Loucy (cell line): ENCODE measurements at regions not wholly inside any gene's neighbourhood (a gene's known extent, or its start where the extent isn't known, plus 50 kb on each side); places are given as distances from the start of the nearest gene placed in this dataset.

ENCODE experiments used
- H2AFZ ChIP-seq: fragments of 200-600 bp; sonication (generic); 2 replicates; pipeline ENCODE4 v1.6.0; 2016; ENCODE audit warnings: antibody characterized with exemption, mild to moderate bottlenecking, low read length, moderate library complexity
- H3F3A ChIP-seq: fragments of 200-600 bp; 2 replicates; pipeline ENCODE4 v1.6.0; 2016; ENCODE audit warnings: antibody characterized with exemption, low read depth, mild to moderate bottlenecking
- H3K27me3 ChIP-seq: fragments of 200-600 bp; sonication (generic); 2 replicates; pipeline ENCODE4 v1.6.1; 2014; ENCODE audit warnings: low read length, mild to moderate bottlenecking; ENCODE audit not compliant: insufficient read depth, poor library complexity, severe bottlenecking
- H3K36me3 ChIP-seq: fragments of 200-600 bp; sonication (generic); 2 replicates; pipeline ENCODE4 v1.6.1; 2016; ENCODE audit warnings: low read length; ENCODE audit not compliant: insufficient read depth
- H3K4me1 ChIP-seq: fragments of 200-600 bp; sonication (generic); 2 replicates; pipeline ENCODE4 v1.5.1; 2014; ENCODE audit warnings: low read length, mild to moderate bottlenecking; ENCODE audit not compliant: insufficient read depth, poor library complexity, severe bottlenecking
- H3K4me2 ChIP-seq: fragments of 200-600 bp; sonication (generic); 2 replicates; pipeline ENCODE4 v1.6.0; 2014; ENCODE audit warnings: antibody characterized with exemption, low read length, low read depth, mild to moderate bottlenecking; ENCODE audit not compliant: poor library complexity, severe bottlenecking
- H3K4me3 ChIP-seq: fragments of 200-600 bp; sonication (generic); 2 replicates; pipeline ENCODE4 v1.5.1; 2014; ENCODE audit warnings: low read length, mild to moderate bottlenecking, mixed read lengths; ENCODE audit not compliant: poor library complexity, severe bottlenecking
- H3K79me2 ChIP-seq: fragments of 200-600 bp; sonication (generic); 2 replicates; pipeline ENCODE4 v1.6.1; 2014; ENCODE audit warnings: low read length; ENCODE audit not compliant: insufficient read depth
- H3K9ac ChIP-seq: fragments of 200-600 bp; sonication (generic); 2 replicates; pipeline ENCODE4 v1.6.0; 2014; ENCODE audit warnings: mild to moderate bottlenecking, low read depth, low read length, moderate library complexity; ENCODE audit not compliant: poor library complexity, severe bottlenecking
- H3K9me2 ChIP-seq: fragments of 200-600 bp; sonication (generic); replicated peaks from 2 replicates; pipeline ENCODE4 v1.6.1; 2016; ENCODE audit warnings: low read depth, low read length, mixed read lengths
- H3K9me3 ChIP-seq: fragments of 200-600 bp; sonication (generic); 2 replicates; pipeline ENCODE4 v1.6.1; 2014; ENCODE audit warnings: mild to moderate bottlenecking, antibody characterized with exemption, low read length, low read depth; ENCODE audit not compliant: insufficient read depth
- H4K20me1 ChIP-seq: fragments of 200-600 bp; sonication (generic); 2 replicates; pipeline ENCODE4 v1.6.0; 2014; ENCODE audit warnings: antibody characterized with exemption, low read length, mild to moderate bottlenecking; ENCODE audit not compliant: insufficient read depth, poor library complexity, severe bottlenecking
- CTCF ChIP-seq: fragments of 200-600 bp; sonication (generic); conservative IDR thresholded peaks from 2 replicates; pipeline ENCODE4 v1.5.1; 2014; ENCODE audit warnings: mild to moderate bottlenecking, antibody characterized with exemption, low read length
- EZH2phosphoT487 ChIP-seq: fragments of 200-600 bp; IDR thresholded peaks from 2 replicates; pipeline ENCODE4 v1.6.1; 2018; ENCODE audit warnings: antibody characterized with exemption, mild to moderate bottlenecking, moderate library complexity, borderline replicate concordance

DNA sequence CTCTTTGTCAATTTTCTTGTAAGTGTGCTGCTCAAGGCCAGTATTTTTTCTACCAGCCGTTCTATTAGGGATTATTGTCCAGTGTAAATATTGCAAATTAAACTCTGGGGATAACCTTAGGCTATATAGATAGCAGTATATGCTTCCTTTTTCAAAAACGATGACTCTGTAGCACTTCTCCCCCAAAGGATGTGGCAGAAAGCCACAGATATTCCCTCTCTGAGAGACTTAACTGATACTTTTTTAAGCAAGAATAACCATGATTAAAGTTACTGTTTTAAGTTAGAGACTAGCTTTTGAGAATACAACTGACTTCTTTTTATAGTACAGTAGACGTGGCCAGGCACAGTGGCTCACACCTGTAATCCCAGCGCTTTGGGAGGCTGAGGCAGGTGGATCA is 130.0 kb downstream of the FHIP1A start:
- H3K36me3 ChIP-seq: no peaks in the 10 kb centered on the region
- H2AFZ ChIP-seq: no peak overlapping the region
- H3K9me2 ChIP-seq: no peaks in the 10 kb centered on the region
- H3K9me3 ChIP-seq: no peaks in the 10 kb centered on the region
- TF ChIP-seq CTCF (no peak), EZH2phosphoT487 (no peak)
- no peak overlapping the region for H3K4me2 ChIP-seq
- H3K79me2 ChIP-seq: no peaks in the 10 kb centered on the region
- no peak overlapping the region for H3K4me3 ChIP-seq
- no peak overlapping the region for H3K9ac ChIP-seq
- no peaks in the 10 kb centered on the region for H3K27me3 ChIP-seq
- H4K20me1 ChIP-seq: no peaks in the 10 kb centered on the region
- H3F3A ChIP-seq: no peaks in the 10 kb centered on the region
- peaks cover 3% of the 10 kb centered on the region for H3K4me1 ChIP-seq

DNA sequence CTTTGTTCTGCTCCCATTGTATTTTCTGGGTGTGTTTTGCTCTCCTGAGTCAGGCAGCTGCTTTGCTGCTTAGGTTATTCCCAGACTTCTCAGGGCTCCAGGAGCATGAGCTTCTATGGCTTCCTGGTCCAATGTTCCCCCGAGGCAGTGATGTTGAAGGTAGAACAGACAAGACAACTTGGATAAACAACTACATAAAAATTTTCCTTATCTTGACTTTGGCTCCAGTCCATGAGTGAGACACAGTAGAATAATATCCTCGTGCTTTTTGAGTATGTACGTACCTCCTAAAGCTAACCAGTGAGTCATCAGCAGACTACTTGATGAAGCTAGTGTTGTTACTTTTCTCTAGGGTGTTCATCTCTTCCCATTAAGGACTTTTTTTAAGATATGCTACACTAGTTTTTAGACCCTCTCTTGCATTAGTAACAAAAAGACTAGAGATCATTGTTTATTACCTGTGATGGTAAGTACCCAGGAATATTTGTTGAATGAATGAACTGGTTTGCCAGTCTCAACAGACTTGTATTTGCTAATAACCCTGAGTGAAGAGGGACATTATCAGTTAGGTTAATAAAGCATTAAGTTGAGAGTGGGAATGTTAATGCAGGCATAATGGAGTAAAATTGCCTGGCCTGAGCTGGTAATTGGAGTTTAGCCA is 131.9 kb downstream of the FHIP1A start:
- H4K20me1 ChIP-seq: no peaks in the 10 kb centered on the region
- H3K79me2 ChIP-seq: no peaks in the 10 kb centered on the region
- H3K9ac ChIP-seq: no peak overlapping the region
- H3K9me2 ChIP-seq: no peaks in the 10 kb centered on the region
- TF ChIP-seq CTCF (no peak), EZH2phosphoT487 (no peak)
- no peaks in the 10 kb centered on the region for H3F3A ChIP-seq
- H3K4me3 ChIP-seq: no peak overlapping the region
- H3K9me3 ChIP-seq: no peaks in the 10 kb centered on the region
- H3K27me3 ChIP-seq: no peaks in the 10 kb centered on the region
- peaks cover 3% of the 10 kb centered on the region for H3K4me1 ChIP-seq
- no peak overlapping the region for H2AFZ ChIP-seq
- H3K36me3 ChIP-seq: no peaks in the 10 kb centered on the region
- H3K4me2 ChIP-seq: no peak overlapping the region

DNA sequence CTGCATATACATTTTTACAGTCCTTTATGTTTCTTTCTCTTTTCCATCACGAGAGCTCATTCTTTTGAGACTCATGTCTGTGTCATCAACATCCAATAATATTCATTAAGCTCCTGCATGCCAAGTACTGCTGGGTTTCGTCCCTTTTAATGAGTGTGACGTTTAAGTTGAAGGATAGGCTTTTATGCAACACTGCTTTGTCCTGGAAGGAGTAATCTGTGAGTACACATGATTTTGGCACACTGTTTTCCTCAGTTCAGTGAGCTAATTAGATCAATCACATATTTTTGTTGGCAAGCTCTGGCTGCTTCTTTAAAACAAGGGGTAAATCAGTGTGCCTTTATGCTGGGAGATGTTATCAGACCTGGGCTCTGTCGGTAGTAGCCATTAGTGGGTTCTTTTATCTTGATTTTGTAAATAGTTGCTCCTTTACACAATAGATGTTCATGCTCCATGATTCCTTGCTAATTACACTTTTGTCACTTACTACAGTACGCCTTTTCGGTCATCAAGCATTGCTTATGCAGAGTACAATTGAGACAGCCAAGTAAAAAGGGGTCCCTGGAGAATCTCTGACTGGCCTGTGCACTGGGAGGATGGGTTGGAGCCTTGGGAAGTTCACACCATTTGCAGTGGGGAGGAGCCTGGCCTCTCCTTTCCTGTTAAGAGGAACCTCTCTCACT is 132.6 kb downstream of the FHIP1A start:
- no peaks in the 10 kb centered on the region for H4K20me1 ChIP-seq
- H2AFZ ChIP-seq: no peak overlapping the region
- H3K27me3 ChIP-seq: no peaks in the 10 kb centered on the region
- no peak for TF ChIP-seq EZH2phosphoT487
- no peak for TF ChIP-seq CTCF
- H3K4me3 ChIP-seq: no peak overlapping the region
- no peak overlapping the region for H3K4me2 ChIP-seq
- no peaks in the 10 kb centered on the region for H3K79me2 ChIP-seq
- no peaks in the 10 kb centered on the region for H3K36me3 ChIP-seq
- peaks cover 3% of the 10 kb centered on the region for H3K4me1 ChIP-seq
- no peak overlapping the region for H3K9ac ChIP-seq
- no peaks in the 10 kb centered on the region for H3F3A ChIP-seq
- no peaks in the 10 kb centered on the region for H3K9me3 ChIP-seq
- no peaks in the 10 kb centered on the region for H3K9me2 ChIP-seq
